NT2/D1 (cell line): ENCODE measurements at regions not wholly inside any gene's neighbourhood (a gene's known extent, or its start where the extent isn't known, plus 50 kb on each side); places are given as distances from the start of the nearest gene placed in this dataset.

ENCODE experiments used
- SUZ12 ChIP-seq: IDR thresholded peaks from 2 replicates; pipeline ENCODE4 v1.6.1; 2011; ENCODE audit not compliant: insufficient read length, insufficient read depth; ENCODE audit errors: extremely low read depth
- ZNF274 ChIP-seq: IDR thresholded peaks from 2 replicates; pipeline ENCODE4 v1.6.1; 2011; ENCODE audit warnings: mild to moderate bottlenecking, low read depth, low read length

GRCh38 chr6:16811277-16811979, 50.2 kb upstream of the ATXN1 start:
- TF ChIP-seq ZNF274 (no peak), SUZ12 (no peak)
